HL-60 (cell line): ENCODE measurements at regions not wholly inside any gene's neighbourhood (a gene's known extent, or its start where the extent isn't known, plus 50 kb on each side); places are given as distances from the start of the nearest gene placed in this dataset.
A peak's percentile ranks its signal among the peaks of the same experiment; 100 is the strongest.

ENCODE experiments used
- DNase-seq, 2 experiments: peaks; one replicate each; pipeline ENCODE4 v3.0.0-alpha.2; 2010 to 2020; ENCODE audit warnings: low read depth in 1 of 2, low spot score in 1 of 2
- H3K27ac ChIP-seq: fragments of 250-450 bp; sonication (Bioruptor Pico); replicated peaks from 2 replicates; pipeline ENCODE4 v1.5.1; 2020; ENCODE audit warnings: mild to moderate bottlenecking, moderate library complexity
- H3K27me3 ChIP-seq: fragments of 250-450 bp; sonication (Bioruptor Pico); 2 replicates; pipeline ENCODE4 v1.5.1; 2021; ENCODE audit warnings: mild to moderate bottlenecking, moderate library complexity; ENCODE audit not compliant: insufficient read depth, poor library complexity, severe bottlenecking
- H3K4me3 ChIP-seq: replicated peaks from 2 replicates; pipeline ENCODE4 v1.5.1; 2011; ENCODE audit warnings: mild to moderate bottlenecking, control low read depth, low read length; ENCODE audit not compliant: insufficient read depth
- GABPA ChIP-seq: IDR thresholded peaks from 2 replicates; pipeline ENCODE4 v1.6.1; 2012; ENCODE audit warnings: low read depth
- POLR2AphosphoS5 ChIP-seq: IDR thresholded peaks from 2 replicates; pipeline ENCODE4 v1.6.1; 2012; ENCODE audit warnings: low read depth
- SPI1 ChIP-seq: IDR thresholded peaks from 2 replicates; pipeline ENCODE4 v1.6.1; 2012; ENCODE audit warnings: low read depth, mild to moderate bottlenecking, borderline replicate concordance
- TF ChIP-seq, protein P1 (sequence below): IDR thresholded peaks from 2 replicates; pipeline ENCODE4 v1.6.1; 2012; ENCODE audit warnings: low read depth; ENCODE audit not compliant: insufficient replicate concordance
- TF ChIP-seq, protein P2 (sequence below): IDR thresholded peaks from one replicate; pipeline ENCODE4 v1.5.1; 2011; ENCODE audit warnings: low read length, control low read depth, inconsistent platforms; ENCODE audit not compliant: insufficient read depth

DNA sequence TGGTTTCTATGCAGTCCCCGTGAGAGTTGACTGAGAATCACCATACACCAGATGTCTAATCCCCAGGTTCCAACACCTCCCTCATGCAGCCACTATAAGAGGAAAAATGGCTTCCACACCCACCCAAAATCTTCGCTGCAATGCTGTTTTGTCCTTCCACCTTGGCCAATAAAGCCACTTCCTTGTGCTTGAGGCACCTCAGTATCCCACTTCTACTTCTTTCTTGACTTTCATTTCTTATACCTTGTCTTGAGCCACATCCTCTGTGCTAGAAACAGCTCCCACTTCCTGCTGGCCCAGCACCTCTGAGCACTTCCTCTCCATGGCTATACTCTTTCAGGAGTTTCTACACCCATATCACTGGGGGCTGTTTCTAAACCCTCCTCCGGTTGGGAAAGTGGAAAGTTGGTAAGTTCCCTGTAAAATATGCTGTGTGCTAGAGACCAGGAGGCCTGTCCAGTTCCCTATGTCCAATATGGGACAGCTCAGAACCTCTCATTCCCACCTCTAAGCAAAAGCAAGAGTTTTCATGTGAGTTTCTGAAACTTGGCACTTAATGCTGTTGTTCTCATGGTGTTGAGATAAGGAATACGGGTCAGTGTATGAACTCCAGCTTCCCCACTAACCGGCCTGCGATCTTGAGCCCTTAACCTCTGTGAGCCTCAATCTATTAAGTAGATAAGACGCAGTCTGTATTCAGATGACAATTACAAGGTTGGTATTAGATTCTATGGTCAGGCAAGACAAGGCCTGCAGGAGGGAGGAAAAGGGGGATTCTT lies 209.1 kb upstream of the ID2 start:
- peak; percentile 35 to 90 for DNase-seq
- Histone ChIP-seq H3K27me3 (no peaks in the 10 kb centered on the region), H3K27ac (peak overlapping the region; percentile 78), H3K4me3 (no peak overlapping the region)
- peak; percentile 42; the same call in 1 of the 2 replicates for TF ChIP-seq GABPA
- TF ChIP-seq, protein P1, sequence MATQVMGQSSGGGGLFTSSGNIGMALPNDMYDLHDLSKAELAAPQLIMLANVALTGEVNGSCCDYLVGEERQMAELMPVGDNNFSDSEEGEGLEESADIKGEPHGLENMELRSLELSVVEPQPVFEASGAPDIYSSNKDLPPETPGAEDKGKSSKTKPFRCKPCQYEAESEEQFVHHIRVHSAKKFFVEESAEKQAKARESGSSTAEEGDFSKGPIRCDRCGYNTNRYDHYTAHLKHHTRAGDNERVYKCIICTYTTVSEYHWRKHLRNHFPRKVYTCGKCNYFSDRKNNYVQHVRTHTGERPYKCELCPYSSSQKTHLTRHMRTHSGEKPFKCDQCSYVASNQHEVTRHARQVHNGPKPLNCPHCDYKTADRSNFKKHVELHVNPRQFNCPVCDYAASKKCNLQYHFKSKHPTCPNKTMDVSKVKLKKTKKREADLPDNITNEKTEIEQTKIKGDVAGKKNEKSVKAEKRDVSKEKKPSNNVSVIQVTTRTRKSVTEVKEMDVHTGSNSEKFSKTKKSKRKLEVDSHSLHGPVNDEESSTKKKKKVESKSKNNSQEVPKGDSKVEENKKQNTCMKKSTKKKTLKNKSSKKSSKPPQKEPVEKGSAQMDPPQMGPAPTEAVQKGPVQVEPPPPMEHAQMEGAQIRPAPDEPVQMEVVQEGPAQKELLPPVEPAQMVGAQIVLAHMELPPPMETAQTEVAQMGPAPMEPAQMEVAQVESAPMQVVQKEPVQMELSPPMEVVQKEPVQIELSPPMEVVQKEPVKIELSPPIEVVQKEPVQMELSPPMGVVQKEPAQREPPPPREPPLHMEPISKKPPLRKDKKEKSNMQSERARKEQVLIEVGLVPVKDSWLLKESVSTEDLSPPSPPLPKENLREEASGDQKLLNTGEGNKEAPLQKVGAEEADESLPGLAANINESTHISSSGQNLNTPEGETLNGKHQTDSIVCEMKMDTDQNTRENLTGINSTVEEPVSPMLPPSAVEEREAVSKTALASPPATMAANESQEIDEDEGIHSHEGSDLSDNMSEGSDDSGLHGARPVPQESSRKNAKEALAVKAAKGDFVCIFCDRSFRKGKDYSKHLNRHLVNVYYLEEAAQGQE = no peak
- TF ChIP-seq SPI1 = peak; percentile 99
- TF ChIP-seq, protein P2, sequence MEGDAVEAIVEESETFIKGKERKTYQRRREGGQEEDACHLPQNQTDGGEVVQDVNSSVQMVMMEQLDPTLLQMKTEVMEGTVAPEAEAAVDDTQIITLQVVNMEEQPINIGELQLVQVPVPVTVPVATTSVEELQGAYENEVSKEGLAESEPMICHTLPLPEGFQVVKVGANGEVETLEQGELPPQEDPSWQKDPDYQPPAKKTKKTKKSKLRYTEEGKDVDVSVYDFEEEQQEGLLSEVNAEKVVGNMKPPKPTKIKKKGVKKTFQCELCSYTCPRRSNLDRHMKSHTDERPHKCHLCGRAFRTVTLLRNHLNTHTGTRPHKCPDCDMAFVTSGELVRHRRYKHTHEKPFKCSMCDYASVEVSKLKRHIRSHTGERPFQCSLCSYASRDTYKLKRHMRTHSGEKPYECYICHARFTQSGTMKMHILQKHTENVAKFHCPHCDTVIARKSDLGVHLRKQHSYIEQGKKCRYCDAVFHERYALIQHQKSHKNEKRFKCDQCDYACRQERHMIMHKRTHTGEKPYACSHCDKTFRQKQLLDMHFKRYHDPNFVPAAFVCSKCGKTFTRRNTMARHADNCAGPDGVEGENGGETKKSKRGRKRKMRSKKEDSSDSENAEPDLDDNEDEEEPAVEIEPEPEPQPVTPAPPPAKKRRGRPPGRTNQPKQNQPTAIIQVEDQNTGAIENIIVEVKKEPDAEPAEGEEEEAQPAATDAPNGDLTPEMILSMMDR = no peak
- peak; percentile 57; the same call in 1 of the 2 replicates for TF ChIP-seq POLR2AphosphoS5

DNA sequence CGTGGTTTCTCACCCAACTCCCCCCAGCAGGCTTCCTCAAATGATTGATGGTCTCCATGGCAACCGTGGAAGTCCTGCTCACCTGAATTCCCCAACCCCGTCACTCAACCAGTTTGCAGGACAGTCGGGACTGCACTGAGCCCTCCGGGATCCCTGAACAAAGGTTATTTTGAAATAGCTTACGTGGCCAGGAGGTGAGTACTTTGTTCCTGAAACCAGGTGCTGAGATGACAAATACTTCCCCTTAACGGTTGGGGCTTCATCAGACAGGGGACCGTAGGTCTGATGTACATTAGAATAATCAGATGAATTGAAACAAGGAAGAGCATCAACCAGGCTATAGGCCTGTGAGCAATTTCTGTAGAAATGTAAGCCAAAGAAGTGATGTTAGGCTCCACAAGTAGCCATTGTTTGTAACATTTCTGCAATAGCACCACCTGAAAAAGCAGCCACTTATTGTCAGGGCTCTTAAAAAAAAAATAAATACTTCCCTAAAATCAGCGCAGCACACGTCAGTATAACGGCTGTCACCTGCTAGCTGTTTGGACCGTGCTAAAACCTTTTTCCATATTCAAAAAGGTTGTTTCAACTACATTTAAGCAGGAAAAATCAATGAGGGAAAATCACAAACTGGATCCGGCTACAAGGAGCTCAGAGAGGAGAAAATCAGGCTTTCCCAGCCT lies 206.4 kb upstream of the ID2 start:
- Histone ChIP-seq H3K27me3 (no peaks in the 10 kb centered on the region), H3K27ac (peak overlapping the region; percentile 64), H3K4me3 (no peak overlapping the region)
- peak in 1 of 2 experiments; percentile 41 for DNase-seq
- TF ChIP-seq, protein P2 = no peak
- TF ChIP-seq SPI1 = no peak
- TF ChIP-seq, protein P1 = no peak
- TF ChIP-seq POLR2AphosphoS5 = no peak
- TF ChIP-seq GABPA = no peak

DNA sequence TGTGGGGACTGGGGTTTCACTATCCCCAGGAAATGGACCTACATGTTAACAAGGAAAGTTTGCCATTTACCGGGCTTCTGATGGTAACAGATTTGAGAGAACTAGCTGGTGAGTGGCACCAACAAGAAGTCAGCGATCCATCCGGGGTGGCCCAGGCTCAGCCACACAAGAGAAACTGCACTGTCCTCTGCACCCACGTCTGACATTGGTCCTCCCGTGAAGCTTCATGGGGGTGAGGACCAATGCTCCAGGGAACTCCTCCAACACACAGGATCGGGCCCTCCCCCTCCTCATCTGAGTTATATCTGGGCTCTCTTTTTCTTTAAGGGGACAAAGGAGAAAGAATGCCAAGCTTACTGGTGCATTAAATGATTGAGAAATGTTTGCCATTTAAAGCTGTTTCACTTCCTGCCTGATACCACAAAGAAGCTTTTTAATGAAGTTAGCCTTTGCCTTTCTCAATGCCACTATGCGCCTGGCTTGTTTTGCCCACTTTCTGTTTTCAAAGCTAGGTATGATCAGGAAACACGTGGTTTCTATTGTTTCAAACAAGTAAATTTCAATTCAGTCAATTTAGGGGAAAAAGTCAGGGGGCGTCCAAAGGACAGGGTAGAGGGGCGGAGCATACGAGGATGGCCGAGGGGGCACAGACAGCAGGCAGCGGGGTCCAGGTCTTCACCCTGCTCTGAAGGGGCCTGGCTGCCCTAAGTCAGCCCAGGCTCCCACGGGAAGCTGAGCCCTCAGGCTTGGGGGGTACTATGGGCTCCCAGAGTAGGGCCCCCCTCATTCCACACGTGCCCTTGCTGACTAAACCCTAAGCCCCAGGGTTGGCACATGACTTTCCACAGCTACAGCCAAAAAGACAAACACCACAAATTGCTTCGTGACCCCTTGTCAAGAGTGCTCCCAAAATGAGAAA lies 204.0 kb upstream of the ID2 start:
- Histone ChIP-seq H3K4me3 (no peak overlapping the region), H3K27me3 (no peaks in the 10 kb centered on the region), H3K27ac (peak overlapping the region; percentile 79)
- peak; percentile 53 to 70 for DNase-seq
- TF ChIP-seq POLR2AphosphoS5 = no peak
- peak; percentile 51 for TF ChIP-seq SPI1
- TF ChIP-seq GABPA = no peak
- TF ChIP-seq, protein P2 = no peak
